ENCODE measurements at regions not wholly inside any gene's neighbourhood (a gene's known extent, or its start where the extent isn't known, plus 50 kb on each side); places are given as distances from the start of the nearest gene placed in this dataset.

DNA sequence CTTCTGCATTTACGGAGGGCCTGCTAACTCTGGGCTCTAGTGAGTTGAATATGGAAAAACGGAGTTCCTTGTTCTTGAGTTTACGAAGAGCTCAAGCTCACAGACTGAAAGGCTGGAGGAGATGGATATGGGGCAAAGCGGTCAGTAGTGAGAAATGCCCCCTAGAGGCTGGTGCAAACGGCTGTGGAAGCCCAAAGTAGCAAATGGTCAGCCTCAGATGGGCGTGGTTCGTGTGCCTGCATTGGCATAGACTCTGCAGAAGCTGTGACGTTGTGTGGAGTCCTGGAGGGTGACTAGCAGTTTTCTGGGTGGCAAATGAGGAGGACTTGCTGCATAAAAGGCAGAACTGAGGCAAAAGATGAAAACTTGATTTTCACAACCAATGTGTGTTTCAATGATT is 93.6 kb upstream of the TWIST2 start:
- no peak for TF ChIP-seq CTCF (IDR thresholded peaks at IDR 0.05; ENCODE audit: low read depth, low read length)
- no peak for TF ChIP-seq EZH2phosphoT487 (IDR thresholded peaks at IDR 0.05; ENCODE audit: low read depth)
